Stimulated activated CD8-positive, alpha-beta memory T cell treated with anti-CD3 and anti-CD28 coated beads, Interleukin-15, amount 100 ng/mL, for 48 hours (primary cell): ENCODE measurements at regions not wholly inside any gene's neighbourhood (a gene's known extent, or its start where the extent isn't known, plus 50 kb on each side); places are given as distances from the start of the nearest gene placed in this dataset.
"Not testable (repeated sequence)": the region's sequence is repeated elsewhere in the genome, so short reads cannot be mapped to it uniquely, and the experiment has no call there.

Experiments used
- DNase-seq, 2 donors: peaks; one replicate each; pipeline ENCODE4 v3.0.0-alpha.2; 2020; ENCODE audit warnings: low read depth in 2 of 2

DNA sequence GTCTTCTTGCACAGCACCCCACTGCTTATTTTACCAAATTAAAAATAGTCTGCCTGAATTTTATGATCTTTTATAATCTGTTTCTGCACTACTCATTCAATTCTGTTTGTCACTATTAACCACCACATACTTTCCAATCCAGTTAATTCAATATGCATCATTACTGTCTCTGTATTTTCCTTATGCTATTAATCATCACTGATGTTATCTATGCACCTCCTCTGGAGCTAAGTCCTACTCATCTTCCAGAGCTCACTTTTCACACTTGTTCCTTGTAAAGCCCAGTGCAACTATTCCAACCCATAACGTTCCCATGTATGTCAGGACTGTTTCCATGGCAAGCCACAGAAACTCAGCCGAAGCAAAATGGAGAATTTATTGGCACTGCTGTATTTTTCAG is 713.6 kb downstream of the PLCL1 start:
- no peak for DNase-seq

- DNase-seq: not testable (repeated sequence)
Measured at GRCh38 chr2:198508610-198509009, 704.2 kb downstream of the PLCL1 start.

DNA sequence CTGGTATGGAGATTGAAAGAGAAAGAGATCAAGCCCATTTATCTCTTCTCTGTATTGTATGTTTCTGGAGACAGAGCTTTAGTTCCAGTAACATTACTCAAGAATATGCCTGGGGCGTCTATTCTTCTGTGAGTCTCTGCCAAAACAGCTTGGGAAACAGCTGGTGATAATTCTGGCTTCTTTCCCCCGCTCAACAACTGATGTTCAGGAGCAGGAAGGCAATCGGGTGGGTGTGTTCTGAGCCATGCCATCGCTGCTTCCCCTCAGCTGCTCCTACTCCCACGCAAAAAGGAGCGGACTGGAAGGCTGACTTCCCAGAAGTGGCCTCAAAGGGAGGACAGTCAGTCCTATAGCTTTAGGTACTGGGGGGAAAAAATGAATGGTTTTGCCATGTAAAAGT is 695.1 kb downstream of the PLCL1 start:
- no peak for DNase-seq

- no peak for DNase-seq
Measured at GRCh38 chr2:198498516-198498915, 694.1 kb downstream of the PLCL1 start.

- no peak for DNase-seq
Measured at GRCh38 chr2:198498048-198498447, 693.7 kb downstream of the PLCL1 start.

GRCh38 chr2:198494931-198495330 is 690.5 kb downstream of the PLCL1 start:
- DNase-seq: no peak

DNA sequence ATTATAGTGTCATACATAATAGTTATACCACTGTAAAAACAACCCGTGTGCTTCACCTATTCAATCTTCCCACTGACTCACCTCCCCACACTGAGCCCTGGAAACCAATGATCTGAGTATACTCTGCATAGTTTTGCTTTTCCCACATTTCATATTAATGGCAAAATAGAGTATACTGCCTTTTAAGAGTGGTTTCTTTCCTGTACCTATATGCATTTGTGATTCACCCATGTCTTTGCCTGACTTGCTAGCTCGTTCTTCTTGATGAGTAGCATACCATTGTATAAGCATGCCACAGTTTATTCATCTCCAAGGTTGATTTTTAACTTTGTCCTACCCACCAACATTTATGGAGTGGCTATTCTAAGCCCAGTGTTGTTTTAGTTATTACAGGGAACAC is 686.4 kb downstream of the PLCL1 start:
- DNase-seq: no peak

GRCh38 chr2:198488964-198489363 is 684.6 kb downstream of the PLCL1 start:
- DNase-seq: no peak

DNA sequence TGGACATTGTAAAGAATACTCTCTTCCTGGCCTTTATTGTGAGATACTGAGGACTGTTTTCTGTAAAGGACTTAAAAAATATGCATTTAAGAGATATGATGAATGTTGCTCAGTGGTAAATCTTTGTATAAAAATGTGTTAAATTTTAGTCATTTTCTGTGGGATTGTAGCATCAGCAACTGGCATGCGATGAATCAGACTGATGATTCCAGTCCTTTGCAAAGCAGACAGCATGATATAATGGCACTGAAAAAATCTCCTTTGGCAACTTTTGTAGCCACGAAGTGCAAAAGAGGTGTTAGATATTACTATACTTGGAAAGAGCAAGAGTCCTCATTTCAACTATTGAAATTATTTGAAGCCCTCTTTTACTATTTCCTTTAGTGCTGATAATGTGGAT is 678.7 kb downstream of the PLCL1 start:
- no peak for DNase-seq

- no peak for DNase-seq
Measured at GRCh38 chr2:198479065-198479464, 674.7 kb downstream of the PLCL1 start.

- no peak for DNase-seq
Measured at GRCh38 chr2:198478361-198478760, 674.0 kb downstream of the PLCL1 start.

DNA sequence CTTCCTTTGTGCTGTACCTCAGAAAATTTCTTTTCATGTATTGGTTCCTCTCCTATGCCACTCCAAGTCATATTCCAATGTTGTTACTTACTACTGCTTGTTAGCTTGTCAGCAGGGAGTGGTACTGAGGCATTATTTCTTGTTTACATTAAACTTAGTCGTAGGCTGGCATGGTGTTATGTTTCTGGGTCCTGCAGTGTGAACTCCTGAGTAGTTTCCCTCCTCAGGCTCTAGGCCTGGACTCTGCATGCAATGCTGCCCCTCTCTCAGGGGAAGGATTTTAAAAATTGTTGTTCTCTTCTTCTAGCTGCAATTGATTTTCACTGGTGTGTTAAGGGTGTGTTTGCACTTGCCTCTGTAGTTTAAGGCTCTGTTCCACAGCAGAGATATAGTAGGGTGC is 671.6 kb downstream of the PLCL1 start:
- no peak for DNase-seq

DNA sequence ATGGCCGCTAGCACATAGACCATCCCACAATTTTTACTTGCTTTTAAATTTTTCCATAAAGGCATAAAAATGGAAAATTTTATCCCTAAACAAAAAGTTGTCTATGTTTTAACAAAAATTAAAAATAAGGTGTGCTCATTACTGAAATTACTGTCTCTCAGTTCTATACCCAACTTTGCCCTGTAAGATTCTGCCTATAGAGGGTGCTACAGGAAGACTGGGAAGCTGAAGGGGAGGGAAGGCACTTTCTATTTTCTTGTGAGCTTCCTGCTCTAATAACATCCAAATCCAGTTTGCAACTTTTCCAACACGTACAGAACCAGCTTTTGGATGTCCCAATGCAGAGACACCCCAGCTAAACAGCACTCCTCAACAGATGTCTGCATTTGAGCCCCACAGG is 666.9 kb downstream of the PLCL1 start:
- no peak for DNase-seq

DNA sequence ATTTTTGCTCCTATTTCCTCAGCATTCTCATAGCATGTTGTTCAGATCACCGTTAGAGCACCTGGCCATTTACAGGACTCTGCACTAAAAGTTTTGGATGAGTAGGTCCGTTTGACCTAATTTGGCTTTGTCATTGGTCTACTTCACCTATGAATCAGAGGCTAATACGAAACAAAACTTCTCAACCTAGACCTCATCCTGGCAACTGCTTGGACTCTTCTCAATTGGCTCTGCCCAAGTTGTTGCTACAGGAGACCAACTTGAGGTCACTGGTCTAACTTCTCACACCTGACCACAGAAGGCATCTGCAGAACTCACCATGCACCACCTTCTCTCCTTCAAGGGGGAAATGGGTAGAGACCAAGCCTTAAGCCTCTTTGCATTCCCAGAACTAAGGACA is 663.7 kb downstream of the PLCL1 start:
- DNase-seq: no peak

DNA sequence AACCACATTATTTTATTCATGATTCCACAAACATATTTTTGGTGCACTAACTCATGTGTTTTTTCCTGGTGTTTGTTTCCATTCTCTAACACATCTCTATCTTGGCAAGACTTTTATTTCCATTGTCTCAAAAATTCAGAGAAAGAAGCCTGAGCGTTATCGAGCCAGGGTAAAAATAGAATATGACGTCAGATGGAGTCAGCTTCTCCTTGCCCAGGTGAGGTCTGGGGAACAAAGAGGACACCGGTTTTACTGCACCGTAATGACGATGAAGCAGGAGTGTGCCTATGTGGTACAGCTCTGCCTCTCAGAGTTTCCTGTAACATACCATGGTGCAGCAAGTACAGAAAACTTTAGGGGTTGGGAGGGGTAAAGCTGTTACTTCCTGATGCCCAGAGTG is 661.6 kb downstream of the PLCL1 start:
- no peak for DNase-seq

- DNase-seq: no peak
Measured at GRCh38 chr2:198456418-198456817, 652.0 kb downstream of the PLCL1 start.

DNA sequence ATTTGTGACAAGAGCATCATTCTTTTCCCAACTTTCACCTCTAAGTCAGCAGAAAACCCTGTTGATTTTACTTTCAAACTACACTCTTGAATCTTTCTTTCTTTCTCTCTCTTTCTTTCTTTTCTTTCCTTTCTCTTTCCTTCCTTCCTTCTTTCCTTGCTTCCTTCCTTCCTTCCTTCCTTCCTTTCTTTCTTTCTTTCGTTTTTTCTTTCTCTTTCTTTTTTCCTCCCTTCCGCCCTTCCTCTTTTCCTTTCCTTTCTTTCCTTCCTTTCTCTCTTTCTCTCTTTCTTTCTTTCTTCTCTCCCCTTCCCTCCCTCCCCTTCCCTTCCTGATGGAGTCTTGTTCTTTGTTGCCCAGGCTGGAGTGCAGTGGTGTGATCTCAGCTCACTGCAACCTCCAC is 649.5 kb downstream of the PLCL1 start:
- DNase-seq: no peak

GRCh38 chr2:198452327-198452726 is 647.9 kb downstream of the PLCL1 start:
- DNase-seq: no peak

GRCh38 chr2:198448789-198449188 is 644.4 kb downstream of the PLCL1 start:
- DNase-seq: no peak

DNA sequence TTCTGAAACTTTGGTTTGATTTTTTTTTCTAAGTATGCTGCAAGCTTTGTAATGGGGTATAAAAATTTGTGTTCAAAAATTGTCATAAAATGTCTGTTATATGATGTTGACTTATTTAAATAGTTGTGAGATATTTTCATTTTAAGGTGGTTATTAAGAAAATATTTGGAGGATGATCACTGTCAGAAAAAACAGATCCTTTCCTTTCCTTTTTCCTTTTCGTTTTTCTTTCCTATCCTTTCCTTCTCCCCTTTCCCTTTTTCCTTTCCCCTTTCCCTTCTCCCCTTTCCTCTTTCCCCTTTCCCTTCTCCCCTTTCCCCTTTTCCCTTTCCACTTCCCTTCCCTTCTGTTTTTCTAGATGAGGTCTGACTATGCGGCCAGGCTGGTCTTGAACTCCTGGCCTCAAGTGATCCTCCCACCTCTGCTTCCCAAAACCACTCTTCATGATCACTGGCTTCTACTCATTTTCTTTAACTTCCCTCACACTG is 640.5 kb downstream of the PLCL1 start:
- no peak for DNase-seq

GRCh38 chr2:198441901-198442300 is 637.5 kb downstream of the PLCL1 start:
- DNase-seq: no peak

DNA sequence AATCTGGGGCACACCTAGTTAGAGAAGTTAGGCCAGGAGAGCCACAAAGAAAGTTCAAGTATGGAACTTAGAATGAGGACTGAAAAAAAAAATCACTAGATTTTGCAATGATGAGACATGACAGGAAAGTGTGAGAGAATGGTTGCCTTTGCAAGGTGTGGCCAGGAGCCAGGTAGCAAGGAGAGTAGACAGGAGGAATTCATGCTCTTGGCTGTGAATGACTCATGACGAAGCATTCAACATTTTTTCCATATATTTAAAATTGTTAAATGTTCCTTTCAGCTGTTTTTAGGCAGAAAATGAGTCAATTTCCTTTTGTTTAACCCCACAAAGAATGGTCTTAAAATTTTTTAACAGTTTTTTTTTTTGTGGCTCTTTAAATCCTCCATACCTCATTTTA is 636.9 kb downstream of the PLCL1 start:
- DNase-seq: no peak

GRCh38 chr2:198440833-198441232 is 636.4 kb downstream of the PLCL1 start:
- no peak for DNase-seq

DNA sequence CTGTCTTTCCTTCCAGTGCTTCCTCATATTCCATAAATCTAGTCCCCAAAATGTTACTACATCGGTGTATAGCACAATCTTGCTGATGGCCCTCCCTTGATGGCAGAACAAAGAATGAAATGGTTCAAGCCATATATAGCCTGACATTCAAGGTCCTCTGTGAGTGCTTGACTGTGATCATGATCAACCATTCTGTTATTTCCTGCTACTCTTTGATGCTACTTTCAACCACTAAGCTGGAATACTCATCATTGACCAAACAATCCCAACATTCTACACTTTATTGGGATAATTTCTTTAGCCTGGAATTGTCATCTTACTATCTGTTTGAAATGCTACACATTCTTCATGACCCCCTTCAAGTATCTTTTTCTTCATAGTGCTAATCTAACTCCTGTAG is 633.9 kb downstream of the PLCL1 start:
- DNase-seq: no peak

DNA sequence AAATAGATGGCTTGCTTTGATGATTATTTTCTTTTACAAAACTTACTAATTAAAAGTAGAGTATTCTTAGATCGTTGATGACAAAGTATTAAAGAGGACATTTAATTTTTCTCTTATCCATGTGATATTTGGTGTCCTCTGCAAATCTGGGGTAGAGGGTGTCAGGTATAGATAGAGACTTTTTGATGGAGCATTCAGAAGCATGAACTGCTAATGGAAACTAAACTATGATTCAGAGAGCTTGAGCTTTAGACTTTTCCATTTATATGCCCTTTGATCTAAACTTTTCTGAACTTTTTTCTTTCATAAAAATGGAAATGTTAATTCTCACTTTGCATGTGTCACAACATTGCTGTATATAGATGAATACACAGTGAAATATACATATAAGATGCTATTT is 619.7 kb downstream of the PLCL1 start:
- DNase-seq: no peak
